GM19240 (cell line): ENCODE measurements at regions not wholly inside any gene's neighbourhood (a gene's known extent, or its start where the extent isn't known, plus 50 kb on each side); places are given as distances from the start of the nearest gene placed in this dataset.

Source experiments
- DNase-seq: peaks from one replicate; pipeline ENCODE4 v3.0.0; 2011; ENCODE audit warnings: low spot score; ENCODE audit not compliant: insufficient read length

DNA sequence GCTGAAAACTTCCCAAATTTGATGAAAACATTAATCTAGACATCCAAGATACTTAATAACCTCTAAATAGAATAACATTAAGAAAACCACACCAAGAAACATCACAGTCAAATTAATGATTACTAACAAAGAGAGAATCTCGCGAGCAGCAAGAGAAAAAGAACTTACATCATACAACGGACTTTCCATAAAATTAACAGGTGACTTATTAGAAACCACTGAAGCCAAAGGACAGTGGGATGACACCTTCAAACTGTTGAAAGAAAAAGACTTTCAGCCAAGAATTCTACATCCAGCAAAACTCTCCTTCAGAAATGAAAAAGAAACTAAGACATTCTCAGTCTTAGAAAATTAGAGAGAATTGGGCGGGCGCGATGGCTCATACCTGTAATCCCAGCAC, 232.0 kb downstream of the SNCA start:
- no peak for DNase-seq

DNA sequence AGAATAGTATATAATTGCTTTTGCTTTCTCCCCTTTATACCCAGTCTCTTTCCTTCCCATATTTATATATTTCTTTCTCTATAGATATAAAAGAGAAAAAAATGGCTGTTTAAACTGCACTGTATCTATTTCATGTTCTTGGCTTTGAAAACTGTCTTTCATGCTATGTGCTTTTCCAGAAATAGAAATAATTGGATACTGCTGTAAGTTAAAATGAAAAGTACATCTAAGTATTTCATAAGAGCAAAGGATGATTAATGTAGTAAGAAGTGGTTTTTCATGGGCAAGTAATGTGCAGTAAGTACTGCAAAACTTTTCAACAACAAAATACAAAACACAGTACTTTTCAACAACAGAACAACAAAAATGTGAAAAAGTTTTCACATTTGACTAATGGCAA, 237.9 kb downstream of the SNCA start:
- no peak for DNase-seq

DNA sequence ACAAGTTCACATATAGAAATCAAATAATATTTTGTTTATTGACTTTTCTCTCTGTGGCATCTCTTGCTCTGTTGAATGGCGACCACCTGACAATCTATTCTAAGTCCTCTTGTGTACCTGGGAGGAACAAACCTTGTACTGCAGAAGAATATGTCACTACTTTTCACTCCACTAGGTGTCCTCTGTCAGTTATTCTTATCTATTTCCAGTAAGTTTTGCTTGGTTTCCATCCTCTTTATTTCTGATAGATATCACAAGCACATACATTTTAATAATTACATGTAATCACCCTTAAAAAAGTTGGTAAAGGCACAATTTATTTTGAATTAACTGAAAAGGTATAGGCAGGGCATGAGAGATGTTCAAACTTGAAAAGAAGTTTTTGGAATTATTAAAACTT, 238.4 kb downstream of the SNCA start:
- no peak for DNase-seq

DNA sequence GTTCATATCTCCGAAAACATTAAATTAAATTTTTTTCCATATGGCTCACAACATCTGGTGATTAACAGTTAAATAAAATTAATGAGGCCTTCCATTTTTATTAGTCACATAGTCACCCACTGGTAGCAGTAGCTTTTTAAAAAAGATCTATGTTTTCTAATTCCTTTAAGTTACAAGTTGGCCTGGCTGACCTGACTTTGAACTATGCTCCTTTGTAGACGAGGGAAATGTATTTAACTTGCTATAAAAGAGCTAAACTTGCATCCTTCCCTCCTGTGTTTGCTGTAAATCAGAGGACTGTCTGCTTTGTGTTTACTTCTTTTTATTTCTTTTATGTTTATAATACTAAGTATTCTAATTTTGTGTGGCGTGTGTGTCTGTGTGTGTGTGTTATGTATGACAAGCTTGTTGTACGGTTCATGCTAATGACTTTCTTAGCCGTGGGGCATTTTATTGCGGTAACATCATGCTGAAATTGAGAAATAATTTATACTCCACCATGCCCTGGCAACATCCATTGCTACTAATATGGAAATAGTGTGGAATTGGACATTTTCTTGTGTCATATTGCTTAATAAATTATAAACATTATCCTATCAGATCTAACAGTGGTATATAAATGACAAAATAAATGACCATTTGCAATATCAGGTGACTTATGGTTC, 241.7 kb downstream of the SNCA start:
- DNase-seq, result no peak

DNA sequence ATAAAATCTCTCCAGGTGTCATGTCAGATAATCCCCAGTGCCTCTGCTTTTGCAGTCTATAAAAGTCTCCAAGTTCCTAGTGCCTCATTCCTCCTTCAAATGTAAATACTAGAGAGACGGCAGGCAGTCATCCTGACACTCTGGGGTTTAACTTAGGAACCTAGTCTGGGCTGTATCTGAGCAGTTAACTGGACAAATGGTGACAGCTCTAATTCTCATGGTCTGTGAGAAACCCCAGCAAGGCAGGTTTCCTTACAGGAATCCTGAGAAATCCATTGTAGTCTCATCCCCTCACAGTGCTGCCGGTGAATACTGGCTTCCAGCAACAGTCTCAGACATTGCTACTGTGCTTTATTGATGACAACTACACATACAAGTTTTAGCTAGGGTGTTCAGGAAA, 246.8 kb downstream of the SNCA start:
- DNase-seq, result no peak

DNA sequence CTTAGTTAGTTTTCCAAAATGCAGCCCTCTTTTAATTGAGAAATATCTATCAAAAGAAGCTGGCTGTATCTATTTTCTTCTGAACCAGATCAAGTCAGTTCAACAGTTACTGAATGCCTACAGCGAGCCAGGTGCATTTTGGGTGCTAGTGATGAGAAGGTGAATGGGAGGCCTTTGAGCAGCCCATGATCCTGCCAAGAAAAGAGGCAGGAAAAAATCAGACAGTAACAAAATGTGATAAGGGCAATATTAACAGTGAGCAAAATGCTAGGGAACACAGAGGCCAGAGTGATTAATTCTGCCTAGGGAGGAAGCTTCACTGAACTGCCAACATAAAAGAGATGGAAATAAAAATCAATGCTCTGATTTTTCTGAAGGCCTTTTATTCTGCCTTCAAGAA, 248.5 kb downstream of the SNCA start:
- DNase-seq, result no peak

DNA sequence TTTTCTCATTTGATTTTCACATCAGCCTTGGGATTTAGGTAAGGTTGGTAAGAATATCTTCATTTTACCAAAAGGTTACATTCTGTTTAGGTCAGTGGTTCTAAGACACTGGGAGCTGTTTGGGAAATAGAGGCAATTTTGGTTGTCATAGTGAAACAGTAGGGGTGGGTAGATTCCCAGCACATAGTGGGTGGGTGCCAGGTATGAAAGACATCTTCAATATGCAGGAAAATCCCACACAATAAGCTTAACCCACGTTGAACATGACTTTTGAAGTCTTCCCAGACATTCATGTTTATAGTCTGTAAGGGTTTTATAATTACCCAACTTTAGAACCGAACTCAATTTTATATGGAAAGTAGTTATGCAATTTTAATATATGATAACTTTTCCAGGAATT, 249.6 kb downstream of the SNCA start:
- DNase-seq, result no peak

DNA sequence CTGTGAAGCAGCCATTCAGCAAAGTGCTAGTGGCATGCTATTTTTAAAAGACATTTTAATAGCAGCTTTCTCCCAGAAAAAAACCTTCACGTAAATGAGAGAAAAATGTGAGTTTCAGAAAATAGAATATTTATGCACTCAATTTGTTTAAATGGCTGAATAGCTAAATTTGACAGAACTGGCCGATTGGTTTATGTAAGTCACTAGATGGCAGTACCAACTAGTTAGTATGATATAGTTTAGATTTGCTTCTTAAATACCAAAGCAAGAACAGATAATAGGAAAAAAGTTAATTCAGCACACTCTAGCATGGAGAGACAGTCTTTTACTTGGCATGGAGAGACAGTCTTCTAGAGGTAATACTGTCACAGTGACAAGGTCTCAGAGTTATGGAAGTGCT, 250.1 kb downstream of the SNCA start:
- no peak for DNase-seq

DNA sequence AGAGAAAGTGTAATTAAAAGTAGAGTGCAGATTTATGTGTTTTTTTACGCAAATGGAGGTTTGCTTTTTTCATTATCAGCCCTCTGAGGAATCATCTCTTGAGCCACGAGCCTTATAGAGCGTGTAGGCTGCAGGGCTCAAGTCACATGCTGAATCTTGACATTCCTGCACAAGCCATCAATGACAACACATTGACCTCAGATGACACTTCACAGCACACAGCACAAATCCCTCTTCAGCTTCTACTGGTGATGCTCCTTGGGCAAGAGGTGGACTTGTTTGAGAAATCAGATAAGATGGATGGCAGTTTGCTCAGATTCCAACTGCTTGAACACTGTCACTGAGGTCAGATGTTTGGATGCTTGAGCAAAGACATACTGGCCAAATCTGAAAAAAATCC, 250.6 kb downstream of the SNCA start:
- DNase-seq, result no peak

DNA sequence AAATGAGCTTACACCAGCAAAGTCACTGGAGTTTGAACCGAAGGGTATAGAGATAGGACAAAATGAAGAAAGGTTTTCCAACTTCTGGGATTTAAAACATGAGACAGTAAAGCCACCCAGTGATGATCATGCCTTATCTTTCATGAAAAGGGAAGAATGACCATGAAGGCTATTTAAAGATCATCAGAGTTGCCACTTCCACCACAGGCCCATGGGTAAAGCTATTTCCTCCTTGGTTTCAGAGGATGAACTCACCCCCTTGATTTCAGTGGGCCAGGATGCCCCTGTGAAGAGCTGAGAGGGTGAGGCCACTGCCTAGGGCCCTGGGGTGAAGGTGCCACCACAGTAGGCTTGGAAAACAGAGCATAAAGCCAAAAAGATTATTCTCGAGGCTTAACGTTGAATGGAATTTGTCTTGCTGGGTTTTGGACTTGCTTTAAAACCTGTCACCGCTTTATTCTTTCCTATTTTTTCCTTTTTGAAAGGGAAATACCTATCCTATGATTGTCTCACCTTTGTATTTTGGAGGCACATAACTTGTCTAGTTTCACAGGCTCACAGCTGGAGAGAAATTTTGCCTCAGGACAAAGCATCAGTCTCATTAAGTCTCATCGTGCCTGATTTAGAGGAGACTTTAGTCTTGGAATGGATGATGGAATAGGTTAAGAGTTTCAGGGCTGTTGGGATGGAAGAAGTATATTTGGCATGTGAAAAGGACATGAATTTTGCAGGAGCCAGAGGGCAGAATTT, 254.0 kb downstream of the SNCA start:
- DNase-seq, result no peak

DNA sequence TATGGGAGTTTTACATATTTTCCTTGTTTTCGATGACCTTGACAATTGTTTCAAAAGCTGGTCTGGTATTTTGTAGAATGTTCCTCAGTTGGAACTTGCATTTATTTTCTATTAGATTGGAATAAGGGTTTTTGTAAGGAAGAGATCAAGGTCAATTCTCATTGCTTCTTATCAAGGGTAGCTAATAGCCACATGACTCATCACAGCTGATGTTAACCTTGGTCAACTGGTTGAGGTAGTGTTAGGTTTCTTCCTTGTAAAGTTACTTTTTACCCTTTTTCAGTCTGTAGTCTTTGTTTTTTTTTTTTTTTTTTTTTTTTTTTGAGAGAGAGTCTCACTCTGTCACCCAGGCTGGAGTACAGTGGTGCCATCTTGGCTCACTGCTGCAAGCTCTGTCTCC, 257.2 kb downstream of the SNCA start:
- no peak for DNase-seq

DNA sequence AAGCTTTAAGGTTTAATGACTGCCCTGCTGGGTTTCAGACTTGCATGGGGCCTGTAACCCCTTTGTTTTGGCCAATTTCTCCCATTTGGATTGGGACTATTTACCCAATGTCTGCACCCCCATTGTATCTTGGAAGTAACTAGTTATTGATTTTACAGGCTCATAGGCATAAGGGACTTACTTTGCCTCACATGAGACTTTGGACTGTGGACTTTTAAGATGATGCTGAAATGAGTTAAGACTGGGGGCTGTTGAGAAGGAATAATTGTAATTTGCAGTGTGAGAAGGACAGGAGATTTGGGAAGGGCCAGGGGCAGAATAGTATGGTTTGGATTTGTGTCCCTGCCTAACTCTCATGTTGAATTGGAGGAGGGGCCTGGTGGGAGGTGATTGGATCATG, 260.7 kb downstream of the SNCA start:
- DNase-seq, result no peak

DNA sequence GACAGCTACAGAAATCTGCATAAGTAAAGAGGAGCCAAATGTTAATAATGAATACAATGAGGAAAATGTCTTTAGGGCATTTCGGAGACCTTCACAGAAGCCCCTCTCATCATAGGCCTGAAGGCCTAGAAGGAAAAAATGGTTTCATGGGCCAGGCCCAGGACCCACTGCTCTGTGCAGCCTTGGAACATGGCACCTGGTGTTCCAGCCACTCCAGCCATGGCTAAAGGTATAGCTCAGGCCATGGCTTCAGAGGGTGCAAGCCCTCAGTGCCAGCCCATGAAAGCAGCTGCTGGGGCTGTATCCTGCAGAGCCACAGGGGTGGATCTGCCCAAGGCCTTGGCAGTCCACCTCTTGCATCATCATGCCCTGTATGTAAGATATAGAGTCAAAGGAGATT, 261.1 kb downstream of the SNCA start:
- DNase-seq, result no peak

DNA sequence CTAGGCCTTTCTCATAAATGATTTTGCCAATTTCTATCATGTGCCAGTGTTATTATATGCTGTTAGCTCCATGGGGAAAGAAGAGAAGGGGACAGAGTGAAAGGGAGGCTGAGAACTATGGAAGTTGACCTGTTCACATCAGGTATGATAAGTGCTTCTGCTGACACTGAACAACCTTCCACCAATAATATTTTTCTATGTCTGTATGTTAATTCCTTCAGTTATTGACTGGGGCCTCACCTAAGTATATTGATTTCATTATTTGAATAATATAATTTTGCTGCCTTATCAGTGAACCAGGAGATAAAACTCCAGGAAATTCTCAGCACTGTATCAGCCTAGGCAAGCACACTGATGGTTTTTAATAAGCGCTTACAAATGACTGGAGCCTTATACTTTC, 262.8 kb downstream of the SNCA start:
- DNase-seq, result no peak

DNA sequence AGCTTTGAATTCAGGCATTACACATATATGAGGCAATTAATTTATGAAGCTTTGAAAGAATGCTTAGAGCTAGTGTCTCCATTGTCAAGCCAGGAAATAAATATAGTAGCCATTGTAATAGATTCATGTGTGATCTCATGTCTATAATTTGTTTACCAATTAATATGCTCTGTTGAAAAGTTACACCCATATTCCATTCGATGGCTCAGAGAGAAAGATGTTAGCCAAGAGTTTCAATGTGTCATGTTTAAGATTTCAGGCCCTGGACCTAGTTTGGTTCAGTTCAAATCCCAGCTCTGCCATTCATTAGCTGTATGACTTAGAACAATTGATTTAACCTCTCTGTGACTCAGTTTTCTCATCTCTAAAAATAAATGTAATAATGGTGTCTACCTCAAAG, 263.3 kb downstream of the SNCA start:
- DNase-seq, result no peak

DNA sequence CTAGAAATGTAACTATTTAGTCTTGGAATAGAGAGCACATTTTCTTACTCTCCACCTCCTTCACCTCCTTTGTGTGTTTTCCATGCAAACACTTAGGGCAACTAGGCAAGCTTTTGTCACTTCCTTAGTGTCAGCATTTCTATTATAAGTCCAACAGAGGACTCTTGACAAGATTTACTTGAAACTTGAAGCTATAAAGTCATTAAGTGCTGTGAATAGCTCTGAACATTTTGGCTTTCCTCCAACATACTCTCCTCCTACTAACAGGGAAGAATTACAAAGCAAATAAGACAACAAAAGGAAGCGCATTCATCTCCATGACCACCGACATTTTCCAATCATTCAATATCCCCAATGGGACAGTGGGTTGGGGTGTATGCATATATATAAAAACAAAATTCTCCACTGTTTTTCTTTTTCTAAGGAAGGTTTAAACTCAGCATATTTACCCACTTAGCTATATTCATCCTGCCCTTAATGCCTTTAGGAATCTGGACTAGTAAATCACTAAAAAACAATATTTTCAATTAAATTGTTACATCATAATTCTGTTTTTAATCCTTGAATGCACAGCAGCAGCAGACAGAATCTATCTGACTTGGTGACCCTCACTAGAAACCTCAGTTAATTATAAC, 264.6 kb downstream of the SNCA start:
- no peak for DNase-seq

DNA sequence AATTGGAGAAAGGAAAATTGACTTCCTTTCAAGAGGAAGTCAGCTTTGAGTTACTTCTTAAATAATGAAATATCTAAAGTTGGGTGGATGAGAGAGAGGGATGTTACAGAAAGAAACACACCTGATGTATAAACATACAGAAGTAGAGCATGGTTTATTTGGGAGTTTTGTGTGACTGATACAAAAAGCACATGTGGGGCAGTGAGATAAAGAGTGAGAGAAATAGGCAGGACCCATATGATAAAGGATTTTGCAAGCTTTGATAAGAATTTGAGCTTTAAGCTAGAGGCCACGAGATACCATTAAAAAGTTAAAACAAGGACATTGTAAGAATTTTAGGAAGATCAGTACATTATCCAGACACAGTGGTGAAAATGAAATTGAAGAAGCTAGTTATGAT, 263.3 kb upstream of the GPRIN3 start:
- DNase-seq, result no peak

DNA sequence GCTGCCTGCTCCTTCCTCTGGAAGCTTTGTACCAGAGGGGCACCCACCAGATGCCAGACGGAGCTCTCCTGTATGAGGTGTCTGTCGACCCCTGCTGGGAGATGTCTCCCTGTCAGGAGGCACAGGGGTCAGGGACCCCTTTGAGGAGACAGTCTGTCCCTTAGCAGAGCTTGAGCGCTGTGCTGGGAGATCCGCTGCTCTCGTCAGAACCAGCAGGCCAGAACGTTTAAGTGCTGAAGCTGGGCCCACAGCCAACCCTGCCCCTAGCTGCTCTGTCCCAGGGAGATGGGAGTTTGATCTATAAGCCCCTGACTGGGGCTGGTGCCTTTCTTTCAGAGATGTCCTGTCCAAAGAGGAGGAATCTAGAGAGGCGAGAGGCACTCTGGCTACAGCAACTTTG, 260.3 kb upstream of the GPRIN3 start:
- DNase-seq, result no peak

DNA sequence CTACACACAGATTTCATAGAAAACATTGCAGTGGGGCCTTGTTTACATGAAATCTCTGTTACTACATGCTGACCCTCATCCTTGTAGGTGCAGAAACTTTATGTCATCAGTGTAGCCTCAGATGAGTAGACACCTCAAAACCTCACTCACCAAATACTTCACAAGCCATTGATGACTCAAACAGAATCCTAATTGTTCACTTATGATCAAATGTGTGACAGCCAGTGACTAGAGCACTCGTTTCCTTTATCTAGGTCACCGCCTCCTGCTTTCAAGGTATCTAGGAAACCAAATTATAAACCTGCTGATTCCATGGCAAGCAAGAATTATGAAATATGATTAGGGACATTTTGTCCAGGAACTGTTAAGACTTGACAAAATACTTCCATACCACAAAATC, 255.8 kb upstream of the GPRIN3 start:
- no peak for DNase-seq

DNA sequence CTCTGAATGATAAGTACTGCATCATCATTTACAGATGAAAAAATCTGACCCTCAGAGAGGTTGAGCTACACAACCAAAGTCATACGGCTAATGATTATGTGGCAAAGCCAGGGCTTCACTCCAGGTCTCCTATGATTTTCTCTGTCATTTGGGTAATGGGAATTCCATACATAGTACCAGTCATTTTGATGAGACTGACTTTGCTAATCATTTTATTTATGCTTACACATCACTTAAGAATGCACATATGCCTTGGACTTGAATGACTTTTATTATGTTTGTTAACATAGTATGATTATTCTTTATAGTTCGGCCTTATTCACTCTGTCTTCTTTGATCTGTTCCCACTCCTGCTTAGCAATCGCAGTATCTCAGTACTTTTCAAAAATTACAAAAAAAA, 255.1 kb upstream of the GPRIN3 start:
- no peak for DNase-seq

DNA sequence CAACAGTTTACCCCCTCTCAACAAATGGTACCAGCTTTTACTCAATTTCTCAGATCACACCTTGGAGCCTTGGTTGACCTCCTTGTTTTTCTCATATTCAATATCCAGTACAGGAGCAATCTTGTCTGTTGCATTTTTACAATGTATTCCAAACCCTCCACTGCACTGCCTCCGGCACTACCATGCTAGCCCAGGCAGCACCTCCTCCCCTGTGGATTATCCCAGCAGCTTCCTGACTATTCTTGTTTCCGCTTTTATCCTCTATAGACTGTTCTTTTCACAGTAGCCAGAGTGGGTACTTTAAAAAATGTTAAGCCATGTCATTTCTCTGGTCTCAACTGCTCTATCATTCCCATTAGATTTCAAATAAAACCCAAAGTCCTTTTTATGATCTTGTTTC, 253.4 kb upstream of the GPRIN3 start:
- no peak for DNase-seq

DNA sequence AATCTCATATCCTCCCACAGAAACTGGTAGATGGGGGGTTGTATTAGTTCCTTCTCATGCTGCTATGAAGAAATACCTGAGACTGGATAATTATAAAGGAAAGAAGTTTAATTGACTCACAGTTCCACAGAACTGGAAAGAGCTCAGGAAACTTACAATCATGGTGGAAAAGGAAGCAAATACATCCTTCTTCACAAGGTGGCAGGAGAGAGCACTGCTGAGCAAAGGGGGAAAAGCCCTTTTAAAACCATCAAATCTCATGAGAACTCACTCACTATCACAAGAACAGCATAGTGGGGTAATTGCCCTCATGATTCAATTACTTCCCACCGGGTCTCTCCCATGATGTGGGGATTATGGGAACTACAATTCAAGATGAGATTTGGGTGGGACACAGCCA, 250.5 kb upstream of the GPRIN3 start:
- DNase-seq, result no peak
